ENCODE measurements at regions not wholly inside any gene's neighbourhood (a gene's known extent, or its start where the extent isn't known, plus 50 kb on each side); places are given as distances from the start of the nearest gene placed in this dataset.
A peak's percentile ranks its signal among the peaks of the same experiment; 100 is the strongest.

DNA sequence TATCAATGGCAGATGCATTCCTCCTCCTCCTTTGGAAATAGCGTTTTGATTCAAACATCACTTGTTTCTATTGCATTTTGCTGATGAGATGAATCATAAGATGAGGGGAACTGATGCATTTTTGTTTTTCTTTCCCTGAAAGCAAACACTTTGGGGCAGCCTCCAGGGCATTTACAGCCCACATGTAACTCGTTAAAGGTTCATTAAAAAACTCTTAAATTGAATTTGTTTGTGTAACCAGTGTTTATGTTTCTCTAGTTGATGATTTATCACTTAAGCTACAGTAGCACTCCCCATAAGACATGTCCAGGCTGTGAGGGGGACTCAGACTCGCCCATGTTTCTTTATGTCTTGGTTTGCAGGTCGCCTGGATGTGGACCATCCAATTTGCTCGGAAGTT is 246.1 kb upstream of the ANKH start:
- TF ChIP-seq POLR2AphosphoS5 (IDR thresholded peaks at IDR 0.05) (no peak), POLR2A (IDR thresholded peaks at IDR 0.05) (no peak), EP300 (IDR thresholded peaks at IDR 0.05) (no peak)
- TF ChIP-seq, protein P1, sequence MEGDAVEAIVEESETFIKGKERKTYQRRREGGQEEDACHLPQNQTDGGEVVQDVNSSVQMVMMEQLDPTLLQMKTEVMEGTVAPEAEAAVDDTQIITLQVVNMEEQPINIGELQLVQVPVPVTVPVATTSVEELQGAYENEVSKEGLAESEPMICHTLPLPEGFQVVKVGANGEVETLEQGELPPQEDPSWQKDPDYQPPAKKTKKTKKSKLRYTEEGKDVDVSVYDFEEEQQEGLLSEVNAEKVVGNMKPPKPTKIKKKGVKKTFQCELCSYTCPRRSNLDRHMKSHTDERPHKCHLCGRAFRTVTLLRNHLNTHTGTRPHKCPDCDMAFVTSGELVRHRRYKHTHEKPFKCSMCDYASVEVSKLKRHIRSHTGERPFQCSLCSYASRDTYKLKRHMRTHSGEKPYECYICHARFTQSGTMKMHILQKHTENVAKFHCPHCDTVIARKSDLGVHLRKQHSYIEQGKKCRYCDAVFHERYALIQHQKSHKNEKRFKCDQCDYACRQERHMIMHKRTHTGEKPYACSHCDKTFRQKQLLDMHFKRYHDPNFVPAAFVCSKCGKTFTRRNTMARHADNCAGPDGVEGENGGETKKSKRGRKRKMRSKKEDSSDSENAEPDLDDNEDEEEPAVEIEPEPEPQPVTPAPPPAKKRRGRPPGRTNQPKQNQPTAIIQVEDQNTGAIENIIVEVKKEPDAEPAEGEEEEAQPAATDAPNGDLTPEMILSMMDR (IDR thresholded peaks at IDR 0.05) = no peak
- Histone ChIP-seq H3K4me3 (no peak overlapping the region), H3K27ac (no peak overlapping the region), H3K27me3 (no peaks in the 10 kb centered on the region), H3K9me3 (peaks cover 0 to 7% (median 0%) of the 10 kb centered on the region in 4 donors), H3K4me1 (no peaks in the 10 kb centered on the region), H3K36me3 (no peaks in the 10 kb centered on the region)
- WGBS, 5 donors = 44 to 53% (median 49%) methylated on average over 5 of the region's 5 CpGs
- no peak for DNase-seq
- intact Hi-C loops (cut with DNase I; ENCODE audit: low total_unique reads) = no loop called here

GRCh38 chr5:15116996-15117395 is 245.4 kb upstream of the ANKH start:
- no peak for DNase-seq
- peaks cover 0 to 7% (median 0%) of the 10 kb centered on the region in 4 donors for H3K9me3 ChIP-seq
- H3K36me3 ChIP-seq = no peaks in the 10 kb centered on the region
- WGBS, 5 donors = 34 to 51% (median 36%) methylated on average over 5 of the region's 5 CpGs
- TF ChIP-seq EP300 (IDR thresholded peaks at IDR 0.05) = no peak
- no peak for TF ChIP-seq POLR2AphosphoS5 (IDR thresholded peaks at IDR 0.05)
- no peak for TF ChIP-seq POLR2A (IDR thresholded peaks at IDR 0.05)
- TF ChIP-seq, protein P1 (IDR thresholded peaks at IDR 0.05) = no peak
- no peak overlapping the region for H3K4me3 ChIP-seq
- H3K4me1 ChIP-seq = no peaks in the 10 kb centered on the region
- no peaks in the 10 kb centered on the region for H3K27me3 ChIP-seq
- intact Hi-C loops (cut with DNase I; ENCODE audit: low total_unique reads) = no loop called here
- H3K27ac ChIP-seq = no peak overlapping the region

DNA sequence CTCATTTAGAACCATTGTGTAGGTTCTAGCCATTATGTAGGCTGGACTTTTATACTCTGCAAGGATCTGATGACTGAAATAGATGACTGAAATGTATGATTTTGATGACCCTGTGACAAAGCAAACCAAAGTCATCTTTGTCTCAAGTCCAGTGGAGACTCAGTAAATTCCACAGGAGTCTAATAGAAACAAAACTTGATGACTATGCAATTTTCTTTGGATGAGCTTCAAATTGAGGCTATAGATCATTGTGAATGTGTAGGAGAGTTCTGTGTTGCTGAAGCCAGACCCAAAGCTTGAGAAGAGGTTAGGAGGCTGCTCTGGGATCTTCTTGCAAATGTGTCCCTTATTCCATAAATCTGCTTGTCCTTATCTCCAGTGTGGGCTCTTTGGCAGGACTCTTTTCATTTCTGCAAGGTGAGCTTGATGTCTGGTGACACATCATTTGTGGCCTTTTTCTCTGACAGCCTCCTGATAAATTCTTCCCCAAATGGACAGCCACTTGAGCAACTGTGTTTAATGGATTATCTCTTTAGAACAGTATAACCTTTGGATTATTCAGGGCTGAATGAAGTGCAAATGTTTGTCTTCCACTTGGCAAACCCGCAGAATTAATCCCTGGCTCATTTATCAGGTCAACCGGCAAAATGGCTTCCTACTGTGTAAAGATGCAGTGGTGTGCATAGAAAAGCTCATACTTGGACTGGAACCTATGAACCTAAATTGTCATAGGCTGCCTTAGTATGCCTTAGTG is 235.1 kb upstream of the ANKH start:
- Histone ChIP-seq H3K36me3 (no peaks in the 10 kb centered on the region), H3K27ac (no peak overlapping the region), H3K4me3 (no peak overlapping the region), H3K27me3 (no peaks in the 10 kb centered on the region), H3K9me3 (no peaks in the 10 kb centered on the region), H3K4me1 (peaks cover 0 to 9% (median 0%) of the 10 kb centered on the region in 4 donors)
- TF ChIP-seq POLR2AphosphoS5 (IDR thresholded peaks at IDR 0.05) (no peak), POLR2A (IDR thresholded peaks at IDR 0.05) (no peak)
- TF ChIP-seq, protein P1 (IDR thresholded peaks at IDR 0.05) = no peak
- 36 to 53% (median 42%) methylated on average over 2 of the region's 2 CpGs for WGBS, 5 donors
- intact Hi-C loops (cut with DNase I; ENCODE audit: low total_unique reads) = loop anchor here (10.0 kb wide), 1 partner anchor 888 kb away; no protein-coding TSS in a partner anchor
- DNase-seq = peak in 1 of 2 donors; percentile 32

- H3K27me3 ChIP-seq = no peaks in the 10 kb centered on the region
- intact Hi-C loops (cut with DNase I; ENCODE audit: low total_unique reads) = loop anchor here (10.0 kb wide), 1 partner anchor 889 kb away; no protein-coding TSS in a partner anchor
- DNase-seq = peak; percentile 37 to 72
- H3K27ac ChIP-seq = no peak overlapping the region
- peaks cover 0 to 4% (median 0%) of the 10 kb centered on the region in 4 donors for H3K9me3 ChIP-seq
- peaks cover 0 to 9% (median 0%) of the 10 kb centered on the region in 4 donors for H3K4me1 ChIP-seq
- TF ChIP-seq EP300 (IDR thresholded peaks at IDR 0.05) (no peak), POLR2A (IDR thresholded peaks at IDR 0.05) (no peak), POLR2AphosphoS5 (IDR thresholded peaks at IDR 0.05) (no peak)
- TF ChIP-seq, protein P1 (IDR thresholded peaks at IDR 0.05) = peak in 5 of 7 experiments; percentile 17 to 78 (median 62)
- no peaks in the 10 kb centered on the region for H3K36me3 ChIP-seq
- H3K4me3 ChIP-seq = no peak overlapping the region
- 41 to 55% (median 51%) methylated on average over 2 of the region's 2 CpGs for WGBS, 5 donors
Measured at GRCh38 chr5:15105799-15106393, 234.3 kb upstream of the ANKH start.
